Lower lobe of right lung (tissue), 2 donors: ENCODE measurements at regions not wholly inside any gene's neighbourhood (a gene's known extent, or its start where the extent isn't known, plus 50 kb on each side); places are given as distances from the start of the nearest gene placed in this dataset.
A peak's percentile ranks its signal among the peaks of the same experiment; 100 is the strongest.

Source experiments
- ATAC-seq, 2 donors: fragments of 200-7000 bp; cut with Tn5 transposase; one replicate each; pipeline ENCODE4 v1.9.1; 2020 to 2022; ENCODE audit warnings: mild to moderate bottlenecking in 2 of 2, moderate library complexity in 2 of 2
- DNase-seq: peaks from one replicate; pipeline ENCODE4 v3.0.0-alpha.2; 2020
- H3K27ac ChIP-seq: fragments of 200-600 bp; one replicate; pipeline ENCODE4 v1.8.0; 2022
- H3K27me3 ChIP-seq: fragments of 200-600 bp; one replicate; pipeline ENCODE4 v1.8.0; 2022; ENCODE audit warnings: low read depth
- H3K36me3 ChIP-seq: fragments of 200-600 bp; one replicate; pipeline ENCODE4 v1.8.0; 2022; ENCODE audit warnings: mild to moderate bottlenecking
- H3K4me1 ChIP-seq: fragments of 200-600 bp; one replicate; pipeline ENCODE4 v1.8.0; 2022
- H3K4me3 ChIP-seq: fragments of 200-600 bp; one replicate; pipeline ENCODE4 v1.8.0; 2022; ENCODE audit warnings: mild to moderate bottlenecking
- H3K9me3 ChIP-seq: fragments of 200-600 bp; one replicate; pipeline ENCODE4 v1.8.0; 2022
- CTCF ChIP-seq: fragments of 200-600 bp; IDR thresholded peaks from one replicate; pipeline ENCODE4 v1.8.0; 2022; ENCODE audit warnings: antibody characterized with exemption, mild to moderate bottlenecking
- intact Hi-C: fragments of 100-400 bp; cut with DNase I; formaldehyde crosslinking; loops from one replicate; pipeline ENCODE4 v1.11.0; 2022
- donor health status: DM: no; HTN: yes; CAD: no; lungs with severe emphysema.

GRCh38 chr15:85999658-86000057, 80.0 kb upstream of the AGBL1 start:
- Histone ChIP-seq H3K9me3 (no peaks in the 10 kb centered on the region), H3K4me3 (no peak overlapping the region), H3K27me3 (no peaks in the 10 kb centered on the region), H3K27ac (no peak overlapping the region), H3K4me1 (no peaks in the 10 kb centered on the region), H3K36me3 (no peaks in the 10 kb centered on the region)
- intact Hi-C loops, result no loop called here
- no peak for ATAC-seq
- TF ChIP-seq CTCF, result no peak
- DNase-seq, result no peak

GRCh38 chr15:86001200-86001599, 78.5 kb upstream of the AGBL1 start:
- H3K9me3 ChIP-seq, result no peaks in the 10 kb centered on the region
- no peak for TF ChIP-seq CTCF
- DNase-seq (no peak), ATAC-seq (no peak)
- no peaks in the 10 kb centered on the region for H3K27me3 ChIP-seq
- no peaks in the 10 kb centered on the region for H3K4me1 ChIP-seq
- intact Hi-C loops, result no loop called here
- no peak overlapping the region for H3K4me3 ChIP-seq
- H3K27ac ChIP-seq, result no peak overlapping the region
- H3K36me3 ChIP-seq, result no peaks in the 10 kb centered on the region

- H3K27me3 ChIP-seq, result no peaks in the 10 kb centered on the region
- no peak overlapping the region for H3K27ac ChIP-seq
- H3K9me3 ChIP-seq, result no peaks in the 10 kb centered on the region
- H3K4me3 ChIP-seq, result no peak overlapping the region
- DNase-seq (no peak), ATAC-seq (no peak)
- no peak for TF ChIP-seq CTCF
- no peaks in the 10 kb centered on the region for H3K36me3 ChIP-seq
- intact Hi-C loops, result no loop called here
- no peaks in the 10 kb centered on the region for H3K4me1 ChIP-seq
These were observed 77.2 kb upstream of the AGBL1 start for GRCh38 chr15:86002444-86002843.

- ATAC-seq (peak; percentile 41 to 63), DNase-seq (no peak)
- no peaks in the 10 kb centered on the region for H3K27me3 ChIP-seq
- TF ChIP-seq CTCF, result no peak
- no peaks in the 10 kb centered on the region for H3K36me3 ChIP-seq
- intact Hi-C loops, result no loop called here
- no peaks in the 10 kb centered on the region for H3K9me3 ChIP-seq
- no peak overlapping the region for H3K27ac ChIP-seq
- H3K4me3 ChIP-seq, result no peak overlapping the region
- no peaks in the 10 kb centered on the region for H3K4me1 ChIP-seq
These were observed 75.6 kb upstream of the AGBL1 start for GRCh38 chr15:86004061-86004460.

GRCh38 chr15:86006546-86006945, 73.1 kb upstream of the AGBL1 start:
- no peak for TF ChIP-seq CTCF
- no peak overlapping the region for H3K4me3 ChIP-seq
- no peaks in the 10 kb centered on the region for H3K4me1 ChIP-seq
- ATAC-seq (no peak), DNase-seq (no peak)
- no peaks in the 10 kb centered on the region for H3K9me3 ChIP-seq
- no peaks in the 10 kb centered on the region for H3K36me3 ChIP-seq
- no peak overlapping the region for H3K27ac ChIP-seq
- no peaks in the 10 kb centered on the region for H3K27me3 ChIP-seq
- intact Hi-C loops, result no loop called here

- Histone ChIP-seq H3K36me3 (no peaks in the 10 kb centered on the region), H3K27ac (no peak overlapping the region), H3K27me3 (no peaks in the 10 kb centered on the region), H3K4me1 (peaks cover 6% of the 10 kb centered on the region), H3K4me3 (no peak overlapping the region), H3K9me3 (no peaks in the 10 kb centered on the region)
- DNase-seq (no peak), ATAC-seq (no peak)
- no peak for TF ChIP-seq CTCF
- intact Hi-C loops, result no loop called here
These were observed 69.9 kb upstream of the AGBL1 start for GRCh38 chr15:86009727-86010126.
